Liver (tissue), 8 donors: ENCODE measurements at regions not wholly inside any gene's neighbourhood (a gene's known extent, or its start where the extent isn't known, plus 50 kb on each side); places are given as distances from the start of the nearest gene placed in this dataset.

Source experiments
- DNase-seq: peaks from one replicate; pipeline ENCODE4 v3.0.0-alpha.2; 2017; ENCODE audit warnings: low spot score
- H3K27ac ChIP-seq, 2 donors: one replicate each; pipeline ENCODE4 v1.7.0; 2013; ENCODE audit warnings: inconsistent platforms in 2 of 2, low read length in 2 of 2, control low read depth in 1 of 2, low read depth in 1 of 2, mild to moderate bottlenecking in 1 of 2
- H3K27me3 ChIP-seq, 4 donors: one replicate each; pipeline versions ENCODE4 v1.6.1 to v1.7.0; 2013; ENCODE audit warnings: low read length in 3 of 4, inconsistent platforms in 1 of 4, mild to moderate bottlenecking in 1 of 4, moderate library complexity in 1 of 4; ENCODE audit not compliant: control insufficient read depth in 4 of 4, insufficient read depth in 4 of 4
- H3K36me3 ChIP-seq, 4 donors: one replicate each; pipeline versions ENCODE4 v1.6.1 to v1.7.0; 2013; ENCODE audit warnings: low read length in 3 of 4, mild to moderate bottlenecking in 3 of 4, low read depth in 1 of 4, moderate library complexity in 1 of 4; ENCODE audit not compliant: control insufficient read depth in 4 of 4, insufficient read depth in 3 of 4
- H3K4me1 ChIP-seq, 4 donors: one replicate each; pipeline versions ENCODE4 v1.6.1 to v1.7.0; 2013; ENCODE audit warnings: low read length in 3 of 4, mild to moderate bottlenecking in 3 of 4, moderate library complexity in 1 of 4; ENCODE audit not compliant: control insufficient read depth in 4 of 4, insufficient read depth in 4 of 4
- H3K4me3 ChIP-seq, 3 donors: one replicate each; pipeline versions ENCODE4 v1.6.1 to v1.7.0; 2013; ENCODE audit warnings: low read length in 3 of 3, control low read depth in 1 of 3, low read depth in 1 of 3, mild to moderate bottlenecking in 1 of 3
- H3K9ac ChIP-seq, 2 donors: one replicate each; pipeline ENCODE4 v1.7.0; 2013; ENCODE audit warnings: low read length in 2 of 2, mild to moderate bottlenecking in 2 of 2, moderate library complexity in 2 of 2, control low read depth in 1 of 2, low read depth in 1 of 2
- H3K9me3 ChIP-seq, 4 donors: one replicate each; pipeline versions ENCODE4 v1.6.1 to v1.7.0; 2013; ENCODE audit warnings: low read length in 3 of 4; ENCODE audit not compliant: control insufficient read depth in 4 of 4
- EGR1 ChIP-seq, 2 donors: IDR thresholded peaks; 2 replicates each; pipeline ENCODE4 v1.6.1; 2016 to 2018; ENCODE audit warnings: antibody characterized with exemption in 2 of 2, low read depth in 2 of 2
- FOXA1 ChIP-seq: IDR thresholded peaks from 2 replicates; pipeline ENCODE4 v1.6.1; 2016; ENCODE audit warnings: antibody characterized with exemption
- FOXA2 ChIP-seq: IDR thresholded peaks from 2 replicates; pipeline ENCODE4 v1.6.1; 2016; ENCODE audit warnings: antibody characterized with exemption
- HNF4A ChIP-seq, 2 donors: conservative IDR thresholded peaks; 2 replicates each; pipeline ENCODE4 v1.6.1; 2016; ENCODE audit warnings: antibody characterized with exemption in 2 of 2, mild to moderate bottlenecking in 2 of 2
- HNF4G ChIP-seq: IDR thresholded peaks from 2 replicates; pipeline ENCODE4 v1.6.1; 2016; ENCODE audit warnings: antibody characterized with exemption
- JUND ChIP-seq, 2 donors: IDR thresholded peaks; 2 replicates each; pipeline ENCODE4 v1.6.1; 2016; ENCODE audit warnings: antibody characterized with exemption in 2 of 2
- RAD21 ChIP-seq, 2 donors: IDR thresholded peaks; 2 replicates each; pipeline ENCODE4 v1.6.1; 2016; ENCODE audit warnings: antibody characterized with exemption in 2 of 2, mild to moderate bottlenecking in 2 of 2
- REST ChIP-seq: IDR thresholded peaks from 2 replicates; pipeline ENCODE4 v1.6.1; 2016; ENCODE audit warnings: antibody characterized with exemption, mild to moderate bottlenecking
- WGBS: extraction: QIAGEN DNeasy Blood & Tissue Kit; methylation state at CpG from one replicate; pipeline ENCODE4 v1.1.7; 2013; 5-methylcytosine and 5-hydroxymethylcytosine counted together
- TF ChIP-seq, protein P1 (sequence below): IDR thresholded peaks from 2 replicates; pipeline ENCODE4 v1.6.1; 2016; ENCODE audit warnings: antibody characterized with exemption
- TF ChIP-seq, protein P2 (sequence below): fragments of 150-350 bp; IDR thresholded peaks from 2 replicates; pipeline ENCODE4 v1.5.1; 2017; ENCODE audit warnings: improper control_type of control experiment, low read depth, low read length; ENCODE audit not compliant: missing input control
- TF ChIP-seq, protein P3 (sequence below): IDR thresholded peaks from 2 replicates; pipeline ENCODE4 v1.6.1; 2016; ENCODE audit warnings: antibody characterized with exemption
- TF ChIP-seq, protein P4 (sequence below): IDR thresholded peaks from 2 replicates; pipeline ENCODE4 v1.6.1; 2016; ENCODE audit warnings: antibody characterized with exemption
- donor health status: healthy.
- donor health status: healthy.
- donor health status: healthy.
- donor health status: healthy.
- donor health status: healthy.

DNA sequence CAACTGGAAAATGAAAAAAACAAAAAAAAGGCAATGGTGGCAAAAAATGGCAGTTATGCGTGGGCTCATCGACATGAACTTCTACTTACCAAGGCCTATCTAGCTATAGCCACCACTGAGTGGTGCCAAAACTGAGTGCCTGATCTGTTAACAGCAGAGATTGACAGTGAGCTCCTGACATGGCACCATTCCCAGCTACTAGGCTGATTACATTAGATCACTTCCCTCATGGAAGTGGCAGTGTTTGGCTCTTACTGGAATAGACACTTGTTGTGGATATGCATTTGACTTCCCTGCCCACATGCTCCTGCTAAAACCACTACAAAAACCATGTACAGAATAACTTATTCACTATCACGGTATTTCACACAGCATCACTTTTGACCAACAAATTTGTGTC is 216.1 kb upstream of the SGK1 start:
- Histone ChIP-seq H3K4me1 (peaks cover 5 to 7% (median 6%) of the 10 kb centered on the region in 4 donors), H3K9ac (no peak overlapping the region), H3K9me3 (no peaks in the 10 kb centered on the region), H3K4me3 (no peak overlapping the region), H3K27ac (no peak overlapping the region), H3K27me3 (no peaks in the 10 kb centered on the region), H3K36me3 (no peaks in the 10 kb centered on the region)
- WGBS: 97% methylated on average over 3 of the region's 3 CpGs
- TF ChIP-seq REST: no peak
- TF ChIP-seq FOXA2: no peak
- TF ChIP-seq JUND (IDR thresholded peaks at IDR 0.05): no peak
- no peak for TF ChIP-seq HNF4G
- peak in 1 of 2 donors; percentile 20 for TF ChIP-seq RAD21 (IDR thresholded peaks at IDR 0.05)
- no peak for DNase-seq

DNA sequence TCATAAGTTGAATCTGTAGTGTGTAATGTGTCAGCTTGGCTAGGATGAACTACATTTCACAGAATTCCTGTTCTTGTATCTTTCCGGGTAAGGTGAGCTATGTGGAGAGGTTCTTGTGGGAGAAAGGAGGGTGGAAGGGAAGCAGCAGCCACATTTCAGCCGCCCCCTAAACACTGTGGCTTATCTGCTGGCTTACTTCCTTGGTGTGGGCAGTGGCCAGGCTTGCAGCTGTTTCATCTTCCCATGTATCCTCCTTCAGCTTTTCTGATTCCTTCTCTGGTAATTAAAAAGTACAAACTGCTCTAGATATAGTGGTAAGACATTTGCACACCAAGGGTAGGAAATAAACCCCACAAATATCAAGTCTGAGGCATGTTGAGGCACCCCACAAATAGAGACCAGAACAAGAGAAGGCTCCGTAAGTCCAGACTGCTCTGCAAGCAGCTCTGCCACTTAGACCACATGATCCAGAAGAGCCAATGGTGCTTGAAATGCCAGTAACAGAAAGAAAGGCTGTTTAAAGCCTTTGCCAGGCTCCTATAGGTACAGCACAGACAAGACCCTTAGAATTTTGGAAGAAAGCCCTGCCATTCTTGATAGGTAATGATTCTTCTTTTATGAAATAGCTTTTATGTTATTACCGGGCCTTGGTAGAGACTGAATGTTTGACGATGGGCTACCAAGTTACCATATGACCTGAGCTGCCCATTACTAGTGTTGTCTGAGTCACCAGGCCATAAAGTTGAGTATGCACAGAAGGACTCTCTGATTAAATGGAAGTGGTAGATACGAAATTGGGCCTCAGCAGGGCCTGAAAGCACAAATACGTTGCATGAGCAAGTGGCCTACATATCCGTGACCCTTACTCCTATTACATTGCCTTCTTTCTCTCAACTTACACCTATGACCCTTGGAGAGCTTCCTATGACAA is 215.0 kb upstream of the SGK1 start:
- Histone ChIP-seq H3K4me1 (peaks cover 5 to 7% (median 6%) of the 10 kb centered on the region in 4 donors), H3K9me3 (no peaks in the 10 kb centered on the region), H3K36me3 (no peaks in the 10 kb centered on the region), H3K9ac (no peak overlapping the region), H3K27me3 (no peaks in the 10 kb centered on the region), H3K4me3 (no peak overlapping the region), H3K27ac (no peak overlapping the region)
- WGBS: 90% methylated on average over 8 of the region's 8 CpGs
- no peak for DNase-seq
- TF ChIP-seq HNF4A (conservative IDR thresholded peaks at IDR 0.05) (no peak), EGR1 (IDR thresholded peaks at IDR 0.05; ENCODE audit: low read depth in 2 of 2) (no peak), RAD21 (IDR thresholded peaks at IDR 0.05) (no peak)
- TF ChIP-seq, protein P1, sequence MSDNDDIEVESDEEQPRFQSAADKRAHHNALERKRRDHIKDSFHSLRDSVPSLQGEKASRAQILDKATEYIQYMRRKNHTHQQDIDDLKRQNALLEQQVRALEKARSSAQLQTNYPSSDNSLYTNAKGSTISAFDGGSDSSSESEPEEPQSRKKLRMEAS: no peak

GRCh38 chr6:134531611-134532010 is 213.7 kb upstream of the SGK1 start:
- Histone ChIP-seq H3K9me3 (no peaks in the 10 kb centered on the region), H3K4me3 (no peak overlapping the region), H3K4me1 (peaks cover 5 to 7% (median 6%) of the 10 kb centered on the region in 4 donors), H3K27ac (peak overlapping the region; percentile 15 to 29), H3K36me3 (no peaks in the 10 kb centered on the region), H3K9ac (no peak overlapping the region), H3K27me3 (no peaks in the 10 kb centered on the region)
- no peak for DNase-seq
- TF ChIP-seq FOXA1 (no peak), EGR1 (IDR thresholded peaks at IDR 0.05; ENCODE audit: low read depth in 2 of 2) (no peak), RAD21 (IDR thresholded peaks at IDR 0.05) (no peak)
- TF ChIP-seq, protein P2, sequence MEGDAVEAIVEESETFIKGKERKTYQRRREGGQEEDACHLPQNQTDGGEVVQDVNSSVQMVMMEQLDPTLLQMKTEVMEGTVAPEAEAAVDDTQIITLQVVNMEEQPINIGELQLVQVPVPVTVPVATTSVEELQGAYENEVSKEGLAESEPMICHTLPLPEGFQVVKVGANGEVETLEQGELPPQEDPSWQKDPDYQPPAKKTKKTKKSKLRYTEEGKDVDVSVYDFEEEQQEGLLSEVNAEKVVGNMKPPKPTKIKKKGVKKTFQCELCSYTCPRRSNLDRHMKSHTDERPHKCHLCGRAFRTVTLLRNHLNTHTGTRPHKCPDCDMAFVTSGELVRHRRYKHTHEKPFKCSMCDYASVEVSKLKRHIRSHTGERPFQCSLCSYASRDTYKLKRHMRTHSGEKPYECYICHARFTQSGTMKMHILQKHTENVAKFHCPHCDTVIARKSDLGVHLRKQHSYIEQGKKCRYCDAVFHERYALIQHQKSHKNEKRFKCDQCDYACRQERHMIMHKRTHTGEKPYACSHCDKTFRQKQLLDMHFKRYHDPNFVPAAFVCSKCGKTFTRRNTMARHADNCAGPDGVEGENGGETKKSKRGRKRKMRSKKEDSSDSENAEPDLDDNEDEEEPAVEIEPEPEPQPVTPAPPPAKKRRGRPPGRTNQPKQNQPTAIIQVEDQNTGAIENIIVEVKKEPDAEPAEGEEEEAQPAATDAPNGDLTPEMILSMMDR: no peak
- TF ChIP-seq, protein P3, sequence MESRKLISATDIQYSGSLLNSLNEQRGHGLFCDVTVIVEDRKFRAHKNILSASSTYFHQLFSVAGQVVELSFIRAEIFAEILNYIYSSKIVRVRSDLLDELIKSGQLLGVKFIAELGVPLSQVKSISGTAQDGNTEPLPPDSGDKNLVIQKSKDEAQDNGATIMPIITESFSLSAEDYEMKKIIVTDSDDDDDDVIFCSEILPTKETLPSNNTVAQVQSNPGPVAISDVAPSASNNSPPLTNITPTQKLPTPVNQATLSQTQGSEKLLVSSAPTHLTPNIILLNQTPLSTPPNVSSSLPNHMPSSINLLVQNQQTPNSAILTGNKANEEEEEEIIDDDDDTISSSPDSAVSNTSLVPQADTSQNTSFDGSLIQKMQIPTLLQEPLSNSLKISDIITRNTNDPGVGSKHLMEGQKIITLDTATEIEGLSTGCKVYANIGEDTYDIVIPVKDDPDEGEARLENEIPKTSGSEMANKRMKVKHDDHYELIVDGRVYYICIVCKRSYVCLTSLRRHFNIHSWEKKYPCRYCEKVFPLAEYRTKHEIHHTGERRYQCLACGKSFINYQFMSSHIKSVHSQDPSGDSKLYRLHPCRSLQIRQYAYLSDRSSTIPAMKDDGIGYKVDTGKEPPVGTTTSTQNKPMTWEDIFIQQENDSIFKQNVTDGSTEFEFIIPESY: no peak
- TF ChIP-seq, protein P4, sequence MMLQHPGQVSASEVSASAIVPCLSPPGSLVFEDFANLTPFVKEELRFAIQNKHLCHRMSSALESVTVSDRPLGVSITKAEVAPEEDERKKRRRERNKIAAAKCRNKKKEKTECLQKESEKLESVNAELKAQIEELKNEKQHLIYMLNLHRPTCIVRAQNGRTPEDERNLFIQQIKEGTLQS: no peak
